Activated B cell treated with CpG ODN at 0.5 μM for 24 hours (primary cell): ENCODE measurements at regions not wholly inside any gene's neighbourhood (a gene's known extent, or its start where the extent isn't known, plus 50 kb on each side); places are given as distances from the start of the nearest gene placed in this dataset.

Experiments used
- ATAC-seq: fragments of 200-7000 bp; cut with Tn5 transposase; one replicate; pipeline ENCODE4 v1.10.0; 2021; ENCODE audit warnings: low read depth, mild to moderate bottlenecking, moderate library complexity
- CTCF ChIA-PET: fragments of 350-600 bp; sonication (Branson Sonifier 250); formaldehyde crosslinking; loops from one replicate; lab custom pipeline; 2021; ENCODE audit warnings: antibody characterized with exemption; lab: Charles Lee
- POLR2A ChIA-PET: fragments of 350-600 bp; sonication (Branson Sonifier 250); formaldehyde crosslinking; loops from one replicate; lab custom pipeline; 2021; ENCODE audit warnings: antibody characterized with exemption; lab: Charles Lee
- DNase-seq: peaks from one replicate; pipeline ENCODE4 v3.0.0; 2022
- H3K27ac Mint-ChIP-seq: one replicate; pipeline ENCODE4 v1.8.0; 2020; ENCODE audit warnings: mixed read lengths
- H3K27me3 Mint-ChIP-seq: one replicate; pipeline ENCODE4 v1.8.0; 2021; ENCODE audit warnings: mixed read lengths
- H3K36me3 Mint-ChIP-seq: one replicate; pipeline ENCODE4 v1.8.0; 2021; ENCODE audit warnings: low read depth, mixed read lengths
- H3K4me1 Mint-ChIP-seq: one replicate; pipeline ENCODE4 v1.8.0; 2021; ENCODE audit warnings: mixed read lengths
- H3K4me3 Mint-ChIP-seq: one replicate; pipeline ENCODE4 v1.8.0; 2020; ENCODE audit warnings: mild to moderate bottlenecking, mixed read lengths
- H3K9me3 Mint-ChIP-seq: one replicate; pipeline ENCODE4 v1.8.0; 2020; ENCODE audit warnings: mixed read lengths
- CTCF ChIP-seq: fragments of 200-600 bp; IDR thresholded peaks from one replicate; pipeline ENCODE4 v1.8.0; 2022; ENCODE audit warnings: antibody characterized with exemption, mild to moderate bottlenecking
- intact Hi-C: fragments of 100-400 bp; cut with micrococcal nuclease; formaldehyde crosslinking; loops from one replicate; pipeline ENCODE4 v1.15.1; 2024

DNA sequence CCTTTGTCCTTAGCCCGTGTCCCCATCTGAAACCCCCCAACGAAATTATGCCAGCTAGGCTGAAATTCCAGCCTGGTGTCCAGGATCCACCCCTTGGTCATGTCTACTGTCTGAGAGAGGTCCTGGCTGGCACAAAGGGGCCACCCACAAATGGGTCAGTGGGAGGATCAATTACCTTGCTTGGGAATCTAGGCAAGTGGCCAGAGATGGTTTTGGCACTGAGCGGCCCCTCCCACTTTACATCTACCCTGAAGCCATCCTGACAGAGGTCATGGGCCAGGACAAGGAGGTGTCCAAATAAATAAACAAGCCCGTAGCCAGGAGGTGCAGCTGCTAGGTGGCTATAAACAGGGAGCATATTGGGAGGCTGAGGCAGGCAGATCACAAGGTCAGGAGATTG lies 311.5 kb downstream of the MN1 start:
- CTCF ChIA-PET = no interaction called here
- no peak for ATAC-seq
- intact Hi-C loops = no loop called here
- Mint-ChIP-seq H3K9me3 (peaks cover 4% of the 10 kb centered on the region), H3K4me1 (no peaks in the 10 kb centered on the region), H3K27ac (no peak overlapping the region), H3K36me3 (no peaks in the 10 kb centered on the region), H3K27me3 (peaks cover 3% of the 10 kb centered on the region), H3K4me3 (no peak overlapping the region)
- DNase-seq = no peak
- TF ChIP-seq CTCF = no peak
- POLR2A ChIA-PET = no interaction called here

- CTCF ChIA-PET = no interaction called here
- intact Hi-C loops = no loop called here
Measured at GRCh38 chr22:27491888-27492287, 309.7 kb downstream of the MN1 start.

GRCh38 chr22:27492566-27493201 lies 308.9 kb downstream of the MN1 start:
- no peaks in the 10 kb centered on the region for H3K4me1 Mint-ChIP-seq
- H3K36me3 Mint-ChIP-seq = no peaks in the 10 kb centered on the region
- intact Hi-C loops = no loop called here
- no peak overlapping the region for H3K27ac Mint-ChIP-seq
- H3K4me3 Mint-ChIP-seq = no peak overlapping the region
- peaks cover 4% of the 10 kb centered on the region for H3K9me3 Mint-ChIP-seq
- POLR2A ChIA-PET = no interaction called here
- TF ChIP-seq CTCF = no peak
- DNase-seq (no peak), ATAC-seq (no peak)
- peaks cover 2% of the 10 kb centered on the region for H3K27me3 Mint-ChIP-seq
- CTCF ChIA-PET = no interaction called here

More at GRCh38 chr22:27491888-27492287, 309.7 kb downstream of the MN1 start:
- H3K27ac Mint-ChIP-seq = no peak overlapping the region
- POLR2A ChIA-PET = no interaction called here
- no peaks in the 10 kb centered on the region for H3K4me1 Mint-ChIP-seq
- H3K9me3 Mint-ChIP-seq = peaks cover 4% of the 10 kb centered on the region
- ATAC-seq = no peak
- H3K27me3 Mint-ChIP-seq = peaks cover 4% of the 10 kb centered on the region
- DNase-seq = no peak
- no peak overlapping the region for H3K4me3 Mint-ChIP-seq
- no peaks in the 10 kb centered on the region for H3K36me3 Mint-ChIP-seq
- TF ChIP-seq CTCF = no peak

DNA sequence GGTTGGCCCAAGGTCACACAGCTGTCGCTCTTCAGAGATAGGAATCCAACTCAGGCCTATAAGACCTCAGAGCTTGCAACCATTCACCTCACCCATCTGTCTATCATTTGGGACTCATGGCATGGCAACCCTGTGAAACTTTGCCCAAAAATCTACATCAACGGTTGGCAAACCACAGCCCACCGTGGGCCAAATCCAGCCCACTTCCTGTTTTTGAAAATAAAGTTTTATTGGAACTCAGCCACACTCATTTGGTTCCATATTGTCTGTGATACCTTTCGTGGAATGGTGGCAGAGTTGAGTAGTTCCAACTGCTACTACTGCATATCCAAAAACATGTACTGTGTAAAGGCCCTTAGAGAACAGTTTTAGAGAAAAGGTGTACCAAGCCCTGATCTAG lies 307.8 kb downstream of the MN1 start:
- ATAC-seq (no peak), DNase-seq (no peak)
- Mint-ChIP-seq H3K4me1 (no peaks in the 10 kb centered on the region), H3K27ac (no peak overlapping the region), H3K9me3 (peaks cover 4% of the 10 kb centered on the region), H3K27me3 (peaks cover 2% of the 10 kb centered on the region), H3K36me3 (no peaks in the 10 kb centered on the region), H3K4me3 (no peak overlapping the region)
- intact Hi-C loops = no loop called here
- POLR2A ChIA-PET = no interaction called here
- TF ChIP-seq CTCF = no peak
- CTCF ChIA-PET = no interaction called here

DNA sequence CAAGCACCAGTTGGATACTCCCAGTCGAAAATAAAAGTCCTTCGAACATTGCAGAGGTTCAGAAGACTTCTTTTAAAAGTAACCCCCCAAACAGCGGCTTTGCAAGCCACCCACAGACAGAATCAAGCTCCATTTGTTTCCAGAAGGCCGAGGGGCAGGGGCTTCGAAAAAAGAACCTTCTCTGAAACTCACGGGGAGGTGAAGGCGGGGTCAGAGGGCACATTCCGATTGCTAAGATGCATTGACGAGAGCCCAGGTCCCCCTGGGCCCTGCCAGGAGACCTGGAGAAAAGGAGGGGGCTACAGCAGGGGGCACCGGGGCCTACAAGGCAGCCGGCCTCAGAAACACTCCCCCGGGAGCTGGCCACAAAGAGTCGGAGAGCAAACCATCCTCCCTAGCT lies 306.8 kb downstream of the MN1 start:
- no peak for TF ChIP-seq CTCF
- ChIA-PET POLR2A (no interaction called here), CTCF (no interaction called here)
- Mint-ChIP-seq H3K4me3 (no peak overlapping the region), H3K4me1 (no peaks in the 10 kb centered on the region), H3K27me3 (peaks cover 2% of the 10 kb centered on the region), H3K27ac (no peak overlapping the region), H3K36me3 (no peaks in the 10 kb centered on the region), H3K9me3 (peaks cover 4% of the 10 kb centered on the region)
- DNase-seq (no peak), ATAC-seq (no peak)
- intact Hi-C loops = no loop called here
